ENCODE measurements at regions not wholly inside any gene's neighbourhood (a gene's known extent, or its start where the extent isn't known, plus 50 kb on each side); places are given as distances from the start of the nearest gene placed in this dataset.
A peak's percentile ranks its signal among the peaks of the same experiment; 100 is the strongest.
"Not testable (repeated sequence)": the region's sequence is repeated elsewhere in the genome, so short reads cannot be mapped to it uniquely, and the experiment has no call there.

DNA sequence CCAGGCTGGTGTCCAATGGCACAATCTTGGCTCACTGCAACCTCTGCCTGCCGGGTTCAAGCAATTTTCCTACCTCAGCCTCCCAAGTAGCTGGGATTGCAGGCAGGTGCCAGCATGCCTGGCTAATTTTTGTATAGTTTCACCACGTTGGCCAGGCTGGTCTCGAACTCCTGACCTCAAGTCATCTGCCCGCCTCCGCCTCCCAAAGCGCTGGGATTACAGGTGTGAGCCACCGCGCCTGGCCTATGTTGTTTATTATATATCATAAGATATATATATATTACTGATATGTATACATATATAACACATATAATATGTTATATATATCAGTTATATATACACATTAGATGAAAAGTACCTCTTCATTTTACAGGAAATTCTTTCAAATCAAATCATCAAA lies 914.7 kb downstream of the FOXD4L5 start:
- DNase-seq, result not testable (repeated sequence)

- not testable (repeated sequence) for DNase-seq
Observed at GRCh38 chr9:64369644-64370043, 915.4 kb downstream of the FOXD4L5 start.

DNA sequence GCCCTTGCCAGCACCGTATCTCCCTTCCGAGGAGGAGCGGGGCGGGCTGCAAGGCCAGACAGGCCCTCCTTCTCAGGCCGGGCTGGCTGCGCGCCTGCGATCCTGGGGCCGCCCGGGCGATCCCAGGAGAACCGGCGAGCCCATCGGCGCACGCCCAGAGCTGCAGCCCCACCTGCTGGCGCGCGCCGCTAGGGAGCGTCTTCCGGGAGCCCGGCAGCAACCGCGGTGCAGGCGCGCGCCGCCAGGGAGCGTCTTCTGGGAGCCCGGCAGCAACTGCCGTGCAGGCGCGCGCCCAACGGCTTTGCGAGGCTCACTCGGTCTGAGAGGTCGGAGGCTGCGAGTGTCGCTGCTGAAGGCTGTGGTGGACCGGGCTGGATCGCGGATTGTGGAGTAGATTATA lies 915.9 kb downstream of the FOXD4L5 start:
- peak; percentile 77 to 78 for DNase-seq

GRCh38 chr9:64368644-64368942 lies 916.4 kb downstream of the FOXD4L5 start:
- DNase-seq, result not testable (repeated sequence)

GRCh38 chr9:64367826-64368643 lies 917.0 kb downstream of the FOXD4L5 start:
- not testable (repeated sequence) for DNase-seq

Measured in CD4-positive, alpha-beta T cell treated with Interleukin-1 beta for 1 hour (primary cell).